HEK293 (cell line): ENCODE measurements at regions not wholly inside any gene's neighbourhood (a gene's known extent, or its start where the extent isn't known, plus 50 kb on each side); places are given as distances from the start of the nearest gene placed in this dataset.

Experiments used
- CTCF ChIA-PET: fragments of 350-600 bp; formaldehyde crosslinking; extraction: SDS; loops from one replicate; lab custom pipeline; 2021; ENCODE audit warnings: antibody characterized with exemption; lab: Yijun Ruan, JAX
- POLR2A ChIA-PET: fragments of 300-600 bp; formaldehyde crosslinking; extraction: SDS; loops from one replicate; lab custom pipeline; 2020; ENCODE audit warnings: antibody characterized with exemption, inconsistent platforms; lab: Yijun Ruan, JAX
- H3K27ac ChIP-seq: fragments of 200-500 bp; sonication (Bioruptor generic); 2 replicates; pipeline ENCODE4 v1.5.1; 2014; ENCODE audit warnings: low read depth, low read length, control low read depth, inconsistent platforms; ENCODE audit errors: extremely low read depth
- H3K36me3 ChIP-seq, 2 experiments: fragments of 200-500 bp in 1 of 2; sonication (Bioruptor generic) in 1 of 2; 1 replicate in 1 of 2; 2 replicates in 1 of 2; pipeline ENCODE4 v1.5.1; 2014 to 2017; ENCODE audit warnings: inconsistent platforms in 2 of 2, low read length in 2 of 2; ENCODE audit not compliant: control insufficient read depth in 2 of 2, insufficient read depth in 1 of 2
- H3K4me1 ChIP-seq: fragments of 200-500 bp; sonication (Bioruptor generic); 2 replicates; pipeline ENCODE4 v1.5.1; 2014; ENCODE audit warnings: mild to moderate bottlenecking, low read length, inconsistent platforms; ENCODE audit not compliant: control insufficient read depth, insufficient read depth
- H3K4me3 ChIP-seq: 2 replicates; pipeline ENCODE4 v1.5.1; 2011; ENCODE audit warnings: low read depth, mild to moderate bottlenecking, control low read depth, low read length, moderate library complexity
- H3K9me3 ChIP-seq: fragments of 200-500 bp; sonication (Bioruptor generic); 2 replicates; pipeline ENCODE4 v1.5.1; 2014; ENCODE audit warnings: low read depth, low read length, inconsistent platforms; ENCODE audit not compliant: control insufficient read depth, insufficient read depth
- CTCF ChIP-seq: fragments of 450-650 bp; formaldehyde crosslinking; IDR thresholded peaks from 2 replicates; pipeline ENCODE4 v1.5.1; 2016; ENCODE audit warnings: missing biosample characterization, missing genetic modification characterization
- FEZF1 ChIP-seq: fragments of 450-650 bp; formaldehyde crosslinking; IDR thresholded peaks from 2 replicates; pipeline ENCODE4 v1.5.1; 2016; ENCODE audit warnings: missing biosample characterization, missing genetic modification characterization
- KLF10 ChIP-seq: fragments of 450-650 bp; IDR thresholded peaks from 2 replicates; pipeline ENCODE4 v1.5.1; 2018; ENCODE audit warnings: missing biosample characterization, mild to moderate bottlenecking, missing genetic modification characterization
- KLF17 ChIP-seq: fragments of 450-650 bp; formaldehyde crosslinking; IDR thresholded peaks from 2 replicates; pipeline ENCODE4 v1.5.1; 2016; ENCODE audit warnings: missing biosample characterization, missing genetic modification characterization
- KLF8 ChIP-seq: fragments of 450-650 bp; formaldehyde crosslinking; IDR thresholded peaks from 2 replicates; pipeline ENCODE4 v1.5.1; 2016; ENCODE audit warnings: missing biosample characterization, missing genetic modification characterization
- MZF1 ChIP-seq: fragments of 450-650 bp; formaldehyde crosslinking; IDR thresholded peaks from 2 replicates; pipeline ENCODE4 v1.5.1; 2017; ENCODE audit warnings: missing biosample characterization, missing genetic modification characterization, borderline replicate concordance
- OSR2 ChIP-seq: fragments of 450-650 bp; formaldehyde crosslinking; IDR thresholded peaks from 2 replicates; pipeline ENCODE4 v1.5.1; 2016; ENCODE audit warnings: missing biosample characterization, missing genetic modification characterization
- PRDM2 ChIP-seq: fragments of 450-650 bp; formaldehyde crosslinking; IDR thresholded peaks from 2 replicates; pipeline ENCODE4 v1.5.1; 2016; ENCODE audit warnings: missing biosample characterization, missing genetic modification characterization, borderline replicate concordance
- SALL2 ChIP-seq: fragments of 450-650 bp; formaldehyde crosslinking; IDR thresholded peaks from 2 replicates; pipeline ENCODE4 v1.5.0; 2017; ENCODE audit warnings: missing biosample characterization, mild to moderate bottlenecking, missing genetic modification characterization, borderline replicate concordance
- ZBTB8A ChIP-seq: fragments of 450-650 bp; formaldehyde crosslinking; IDR thresholded peaks from 2 replicates; pipeline ENCODE4 v1.5.1; 2016; ENCODE audit warnings: missing biosample characterization, missing genetic modification characterization
- ZNF132 ChIP-seq: fragments of 450-650 bp; formaldehyde crosslinking; IDR thresholded peaks from 2 replicates; pipeline ENCODE4 v1.5.1; 2017; ENCODE audit warnings: missing biosample characterization, missing genetic modification characterization, borderline replicate concordance
- ZNF140 ChIP-seq: fragments of 450-650 bp; formaldehyde crosslinking; IDR thresholded peaks from 2 replicates; pipeline ENCODE4 v1.5.1; 2016; ENCODE audit warnings: missing biosample characterization, missing genetic modification characterization
- ZNF148 ChIP-seq: fragments of 450-650 bp; formaldehyde crosslinking; IDR thresholded peaks from 2 replicates; pipeline ENCODE4 v1.5.0; 2017; ENCODE audit warnings: missing biosample characterization, missing genetic modification characterization, borderline replicate concordance
- ZNF175 ChIP-seq: fragments of 450-650 bp; formaldehyde crosslinking; IDR thresholded peaks from 2 replicates; pipeline ENCODE4 v1.5.1; 2016; ENCODE audit warnings: missing biosample characterization, missing genetic modification characterization
- ZNF292 ChIP-seq: fragments of 450-650 bp; formaldehyde crosslinking; IDR thresholded peaks from 2 replicates; pipeline ENCODE4 v1.5.1; 2016; ENCODE audit warnings: low read depth, missing biosample characterization, missing genetic modification characterization, borderline replicate concordance
- ZNF433 ChIP-seq: fragments of 450-650 bp; formaldehyde crosslinking; IDR thresholded peaks from 2 replicates; pipeline ENCODE4 v1.5.1; 2016; ENCODE audit warnings: missing biosample characterization, missing genetic modification characterization, low read depth
- ZNF596 ChIP-seq: fragments of 450-650 bp; IDR thresholded peaks from 2 replicates; pipeline ENCODE4 v1.5.0; 2018; ENCODE audit warnings: missing biosample characterization, mild to moderate bottlenecking, missing genetic modification characterization, moderate library complexity

- no peak for TF ChIP-seq PRDM2
- TF ChIP-seq ZNF175 (tag by site-specific recombination): no peak
- no peak for TF ChIP-seq ZNF596
- TF ChIP-seq ZNF433 (tag by site-specific recombination): no peak
- no peak for TF ChIP-seq OSR2 (tag by site-specific recombination)
- no peak for TF ChIP-seq MZF1 (tag by site-specific recombination)
These were observed 189.5 kb downstream of the SHOX2 start (continued) for GRCh38 chr3:157916672-157917071.

- TF ChIP-seq CTCF (tag by site-specific recombination): no peak; the same call in 1 of the 2 replicates
- TF ChIP-seq ZBTB8A: no peak
- TF ChIP-seq ZNF140 (tag by site-specific recombination): no peak
- TF ChIP-seq ZNF292: no peak
- no peak for TF ChIP-seq KLF10 (tag by site-specific recombination)
- no peak for TF ChIP-seq ZNF132 (tag by site-specific recombination)
- TF ChIP-seq ZNF148 (tag by site-specific recombination): no peak
- no peak for TF ChIP-seq KLF8
- no peak for TF ChIP-seq SALL2 (tag by site-specific recombination)
- no peak for TF ChIP-seq FEZF1 (tag by site-specific recombination)
- no peak for TF ChIP-seq KLF17 (tag by site-specific recombination)
- ChIA-PET POLR2A (no interaction called here), CTCF (interaction anchor here (0.6 to 1.4 kb wide), 2 partner anchors 519 to 744 kb away, joined by 3 to 4 read pairs; no protein-coding TSS in a partner anchor)
- Histone ChIP-seq H3K4me1 (peaks cover 4% of the 10 kb centered on the region; the same call in 1 of the 2 replicates), H3K36me3 (no peaks in the 10 kb centered on the region), H3K4me3 (no peak overlapping the region), H3K27ac (no peak overlapping the region), H3K9me3 (no peaks in the 10 kb centered on the region)
These were observed 191.3 kb downstream of the SHOX2 start for GRCh38 chr3:157914882-157915281.
